ENCODE measurements at regions not wholly inside any gene's neighbourhood (a gene's known extent, or its start where the extent isn't known, plus 50 kb on each side); places are given as distances from the start of the nearest gene placed in this dataset.
"Not testable (repeated sequence)": the region's sequence is repeated elsewhere in the genome, so short reads cannot be mapped to it uniquely, and the experiment has no call there.

DNA sequence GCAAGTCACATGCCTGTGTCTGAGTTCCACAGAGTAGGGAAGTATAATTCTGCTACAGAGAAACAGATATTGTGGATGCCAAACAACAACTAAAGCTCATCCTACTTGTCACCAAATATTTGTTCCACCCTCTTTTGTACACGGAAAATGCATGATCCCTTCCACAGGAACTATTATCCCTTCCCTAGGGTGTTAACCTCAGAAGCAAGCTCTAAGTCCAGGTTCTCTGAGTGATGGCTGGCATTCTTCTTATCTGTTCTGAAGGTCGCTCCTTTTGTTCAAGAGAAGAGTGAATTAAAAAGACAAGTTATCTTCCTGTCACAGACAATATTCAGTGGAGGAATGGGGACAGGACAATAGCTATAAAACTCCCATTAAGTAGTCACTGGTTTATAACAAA is 460.1 kb upstream of the GCFC2 start:
- DNase-seq (ENCODE audit: low spot score), result no peak

DNA sequence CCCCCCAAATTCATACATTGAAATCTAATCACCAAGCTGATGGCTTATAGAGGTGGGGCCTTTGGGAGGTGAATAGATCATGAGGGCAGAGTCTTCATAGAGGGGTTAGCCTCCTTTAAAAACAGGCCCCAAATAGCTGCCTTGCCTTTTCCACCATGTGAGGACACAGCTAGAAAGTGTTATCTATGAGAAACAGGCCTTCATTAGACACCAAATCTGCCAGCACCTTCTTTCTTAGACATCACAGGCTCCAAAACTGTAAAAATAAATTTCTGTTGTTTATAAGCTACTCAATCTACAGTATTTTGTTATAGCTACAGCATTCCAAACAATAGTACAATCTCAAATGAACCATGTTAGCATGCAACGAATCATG is 459.3 kb upstream of the GCFC2 start:
- no peak for DNase-seq (ENCODE audit: low spot score)

DNA sequence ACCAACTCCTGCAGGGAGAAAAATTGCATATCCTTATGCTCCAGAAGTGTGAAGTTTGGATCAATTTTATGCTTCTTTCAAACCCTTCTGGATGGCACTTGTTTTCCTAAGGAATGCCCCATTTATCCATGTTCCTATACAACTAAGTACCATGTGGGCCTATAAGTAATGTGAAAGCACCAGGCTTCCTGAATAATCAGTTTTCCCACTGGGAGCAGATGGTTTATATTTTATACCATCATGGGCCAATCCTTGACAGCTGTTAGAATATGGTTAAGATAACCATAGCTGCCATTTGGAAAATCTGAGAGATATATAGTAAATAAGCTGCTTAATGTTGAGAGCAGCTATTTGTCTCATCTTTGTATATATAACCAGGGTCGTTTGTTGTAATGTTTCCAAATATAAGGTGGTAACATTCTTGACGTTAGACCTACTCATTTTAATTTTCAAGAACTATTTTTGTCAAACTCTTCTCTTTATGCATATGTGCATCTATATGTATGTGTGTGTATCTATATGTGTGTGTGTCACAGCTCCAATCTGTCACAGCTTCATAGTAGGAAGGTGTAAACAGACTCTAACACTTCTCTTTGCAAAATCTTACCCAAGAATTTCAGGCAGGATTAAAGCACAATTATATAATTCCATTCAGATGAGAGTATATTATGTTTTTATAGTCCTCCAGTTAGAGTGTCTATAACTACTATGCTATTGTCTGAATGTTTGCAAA is 458.7 kb upstream of the GCFC2 start:
- DNase-seq (ENCODE audit: low spot score), result no peak

DNA sequence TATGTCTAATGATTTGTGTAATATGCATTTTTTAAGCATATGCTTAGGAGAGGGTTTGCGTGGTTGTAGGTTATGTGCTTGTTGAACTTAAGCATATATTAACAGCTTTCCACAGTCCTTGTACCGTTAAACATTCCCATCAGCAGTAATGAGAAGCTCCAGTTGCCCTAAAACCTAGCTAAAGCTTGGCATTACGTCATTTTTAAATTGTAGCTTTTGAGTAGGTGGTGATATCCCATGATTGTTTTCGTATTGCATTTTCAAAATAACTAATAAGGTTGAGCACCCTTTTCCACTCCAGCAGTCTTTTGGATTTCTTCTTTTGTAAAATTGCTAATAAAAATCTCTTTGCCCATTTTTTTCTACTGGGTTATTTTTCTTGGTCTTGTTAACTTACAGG is 453.1 kb upstream of the GCFC2 start:
- no peak for DNase-seq (ENCODE audit: low spot score)

DNA sequence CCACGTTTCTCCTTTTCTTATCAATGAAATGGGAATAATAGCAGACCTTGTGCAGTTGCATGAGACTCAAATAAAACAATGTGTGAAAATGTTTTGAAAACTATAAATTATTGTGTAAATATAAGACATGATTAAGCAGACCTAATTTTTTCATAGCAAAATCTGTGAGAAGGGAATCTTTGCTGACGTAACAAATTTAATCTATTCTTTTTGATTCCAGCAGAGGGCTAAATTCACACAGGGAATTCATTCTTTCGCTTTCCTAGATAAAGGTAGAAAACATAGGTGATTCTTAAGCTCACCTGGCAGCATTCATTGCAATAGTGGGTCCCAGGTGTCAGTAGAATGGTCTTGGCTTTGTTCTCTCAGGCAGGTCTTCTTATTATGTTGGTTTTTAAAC is 450.0 kb upstream of the GCFC2 start:
- DNase-seq (ENCODE audit: low spot score), result no peak

DNA sequence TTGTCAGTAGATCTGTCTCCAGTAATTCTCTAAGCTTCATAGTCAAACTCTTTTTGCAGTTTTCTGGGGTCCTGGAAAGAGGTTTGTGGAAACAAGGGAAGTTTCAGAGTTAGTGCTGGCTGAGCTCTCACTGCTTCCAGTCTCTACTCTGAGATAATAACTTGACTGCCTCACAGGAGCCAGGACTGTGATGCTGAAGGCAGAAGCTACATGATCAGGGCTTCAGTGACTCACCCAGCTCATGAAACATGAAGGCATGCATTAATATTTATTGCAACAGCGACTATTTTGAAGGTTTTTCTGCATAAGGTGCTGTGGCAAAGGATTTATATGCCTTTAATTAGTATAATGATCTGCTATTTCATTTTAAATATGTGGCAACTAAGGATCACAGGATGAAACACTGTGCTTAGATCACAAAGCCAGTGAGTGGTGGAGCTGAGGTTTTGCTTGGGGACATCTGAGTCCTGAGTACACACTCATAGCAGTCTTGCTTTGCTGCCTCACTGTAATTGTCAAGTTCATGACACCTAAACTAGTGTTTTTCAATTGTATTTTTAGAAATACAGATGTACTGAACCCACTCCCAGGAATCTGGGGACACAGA is 448.4 kb upstream of the GCFC2 start:
- DNase-seq (ENCODE audit: low spot score), result no peak

DNA sequence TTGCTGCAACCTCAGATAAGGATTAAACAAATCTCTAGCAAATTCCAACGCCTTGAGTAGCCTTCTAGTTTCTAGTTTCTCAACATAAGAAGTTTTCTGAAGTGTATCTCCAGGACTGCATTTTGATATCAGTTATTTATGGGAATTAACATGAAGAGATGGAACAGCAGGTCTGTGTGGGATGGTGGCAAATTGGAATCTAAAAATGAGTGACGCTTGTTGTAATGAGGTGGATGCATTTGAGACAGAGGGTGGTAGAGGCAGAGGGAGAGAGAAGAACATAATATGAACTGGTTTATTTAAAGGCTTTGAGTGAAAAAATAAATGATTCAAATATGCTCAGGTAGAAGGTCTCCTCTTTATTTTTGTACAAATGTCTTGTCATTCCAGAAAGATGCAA is 446.8 kb upstream of the GCFC2 start:
- DNase-seq (ENCODE audit: low spot score), result no peak

DNA sequence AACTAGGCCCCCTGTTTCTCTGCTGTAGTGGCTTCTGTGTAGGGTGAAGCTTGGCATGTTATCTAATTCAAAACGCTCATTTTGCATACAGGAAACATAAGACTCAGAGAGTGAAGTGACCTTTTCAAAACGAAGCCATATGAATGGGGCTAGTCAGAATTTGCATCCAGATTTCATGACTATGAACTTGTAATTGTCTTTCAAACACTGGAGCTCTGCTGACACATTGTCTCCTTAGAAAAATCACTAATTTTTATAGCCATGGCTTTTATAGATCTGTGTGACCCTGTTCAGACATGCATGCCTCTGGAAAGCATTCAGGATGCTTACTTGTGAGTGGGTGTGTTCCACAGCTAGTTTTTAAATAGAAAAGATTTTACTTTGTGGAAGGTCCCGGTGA is 444.3 kb upstream of the GCFC2 start:
- no peak for DNase-seq (ENCODE audit: low spot score)

DNA sequence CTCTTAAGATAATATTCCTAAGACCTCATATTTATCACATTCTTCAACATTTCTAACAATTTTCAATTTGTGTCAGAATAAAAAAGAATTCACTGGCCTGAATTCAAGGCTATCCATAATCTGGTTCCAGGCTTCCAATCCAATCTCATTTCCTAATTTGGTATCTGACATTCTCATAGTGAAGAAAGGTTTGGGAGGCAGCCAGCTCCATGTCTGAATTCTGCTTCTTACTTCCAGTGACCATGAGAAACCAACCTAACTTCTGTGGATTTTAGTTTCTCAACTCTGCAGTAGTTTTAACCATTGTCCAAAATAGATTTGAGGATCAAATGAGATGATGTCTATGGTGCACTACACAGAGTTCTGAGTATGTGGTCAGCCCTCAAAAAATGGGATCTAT is 439.1 kb upstream of the GCFC2 start:
- DNase-seq (ENCODE audit: low spot score), result no peak

DNA sequence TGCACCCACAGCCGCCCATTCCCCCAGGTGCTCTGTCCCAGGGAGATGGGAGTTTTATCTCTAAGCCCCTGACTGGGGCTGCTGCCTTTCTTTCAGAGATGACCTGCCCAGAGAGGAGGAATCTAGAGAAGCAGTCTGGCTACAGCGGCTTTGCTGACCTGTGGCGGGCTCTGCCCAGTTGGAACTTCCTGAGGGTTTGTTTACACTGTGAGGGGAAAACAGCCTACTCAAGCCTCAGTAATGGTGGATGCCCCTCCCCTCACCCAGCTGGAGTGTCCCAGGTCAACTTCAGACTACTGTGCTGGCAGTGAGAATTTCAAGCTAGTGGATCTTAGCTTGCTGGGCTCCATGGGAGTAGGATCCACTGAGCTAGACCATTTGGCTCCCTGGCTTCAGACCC is 428.6 kb upstream of the GCFC2 start:
- not testable (repeated sequence) for DNase-seq (ENCODE audit: low spot score)

DNA sequence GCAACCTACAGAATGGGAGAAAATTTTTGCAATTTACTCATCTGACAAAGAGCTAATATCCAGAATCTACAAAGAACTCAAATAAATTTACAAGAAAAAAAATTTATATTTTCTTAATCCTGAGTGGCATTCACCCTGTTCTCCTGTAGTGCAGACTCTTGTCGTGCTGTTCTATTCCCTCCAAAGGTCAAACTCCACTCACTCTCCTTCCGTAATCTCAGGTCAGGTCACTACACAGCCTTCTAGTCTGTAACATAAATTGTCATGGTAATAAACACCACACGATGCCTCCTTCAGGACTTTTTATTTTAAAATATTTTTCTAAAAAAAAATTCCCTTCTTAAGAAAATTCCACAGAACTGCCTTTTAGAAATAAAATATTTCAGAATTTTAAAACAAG is 417.9 kb upstream of the GCFC2 start:
- no peak for DNase-seq (ENCODE audit: low spot score)

DNA sequence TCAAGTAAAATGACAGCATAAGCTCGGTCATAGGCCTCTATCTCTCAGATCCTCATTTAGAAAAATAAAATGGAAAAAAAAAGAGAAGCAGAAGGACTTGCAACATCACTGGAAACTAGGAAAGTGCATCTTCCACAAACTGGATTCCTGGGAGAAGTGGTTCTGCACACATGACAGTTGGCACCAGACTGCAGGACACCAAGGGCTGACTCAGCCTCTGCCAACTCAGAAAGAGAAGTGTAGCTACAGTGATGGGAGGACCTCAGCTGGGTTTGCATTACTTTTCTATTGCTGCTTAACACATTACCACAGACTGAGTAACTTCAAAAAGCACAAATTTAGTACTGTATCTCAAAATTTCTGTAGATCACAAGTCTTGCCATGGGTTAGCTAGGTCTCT is 409.5 kb upstream of the GCFC2 start:
- no peak for DNase-seq (ENCODE audit: low spot score)

DNA sequence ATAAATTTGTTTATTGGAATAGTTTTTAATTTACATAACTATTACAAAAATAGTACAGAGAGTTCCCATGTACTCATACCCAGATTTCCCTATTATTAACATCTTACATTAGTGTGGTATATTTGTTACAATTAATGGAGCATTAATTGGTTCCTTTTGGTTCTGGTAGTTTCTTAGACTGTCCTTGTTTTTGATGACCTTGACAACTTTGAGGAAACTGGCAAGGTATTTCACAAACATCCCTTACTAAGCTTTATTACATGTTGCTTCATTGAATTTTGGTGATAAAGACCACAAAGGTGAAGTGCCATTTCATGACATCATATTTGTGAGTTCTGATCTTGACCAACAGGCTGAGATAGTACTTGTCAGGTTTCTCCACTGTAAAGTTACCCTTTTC is 379.0 kb upstream of the GCFC2 start:
- DNase-seq (ENCODE audit: low spot score), result no peak

DNA sequence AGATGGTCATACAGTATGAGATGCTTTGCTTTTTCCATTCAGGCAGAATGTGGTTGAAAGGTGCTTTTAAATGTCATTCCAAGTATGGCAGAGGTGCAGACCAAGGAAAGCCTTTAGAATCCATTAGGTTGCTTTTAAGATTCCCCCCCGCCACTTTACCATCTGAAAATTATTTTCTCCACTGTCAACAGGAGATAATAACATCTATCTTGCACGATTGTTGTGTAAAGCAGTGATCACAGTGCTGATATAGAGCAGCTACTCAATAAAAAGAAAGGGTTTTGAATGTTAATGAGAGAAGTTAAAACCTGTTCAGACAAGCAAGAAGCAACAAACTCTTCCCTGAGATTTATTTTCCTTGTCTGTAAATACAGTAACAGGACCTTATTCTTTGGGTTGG is 372.5 kb upstream of the GCFC2 start:
- no peak for DNase-seq (ENCODE audit: low spot score)

DNA sequence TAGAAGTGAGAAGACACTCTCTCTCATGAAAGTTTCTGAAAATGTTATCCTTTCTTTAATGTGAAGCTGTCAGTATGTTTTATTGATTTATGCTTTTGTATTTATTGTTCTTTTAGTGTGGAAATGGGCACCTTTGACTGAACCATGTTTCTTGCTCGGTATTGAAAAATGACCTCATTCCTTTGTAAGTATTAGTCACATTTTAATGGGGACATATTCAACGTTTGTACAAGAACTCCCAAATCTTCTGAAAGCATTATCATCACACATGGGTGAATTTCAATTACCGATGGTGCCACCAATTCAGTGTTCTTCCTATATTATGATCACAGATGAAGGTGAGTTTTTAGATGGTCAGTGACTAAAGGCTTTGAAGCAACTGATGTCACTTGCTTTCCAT is 371.8 kb upstream of the GCFC2 start:
- DNase-seq (ENCODE audit: low spot score), result no peak

DNA sequence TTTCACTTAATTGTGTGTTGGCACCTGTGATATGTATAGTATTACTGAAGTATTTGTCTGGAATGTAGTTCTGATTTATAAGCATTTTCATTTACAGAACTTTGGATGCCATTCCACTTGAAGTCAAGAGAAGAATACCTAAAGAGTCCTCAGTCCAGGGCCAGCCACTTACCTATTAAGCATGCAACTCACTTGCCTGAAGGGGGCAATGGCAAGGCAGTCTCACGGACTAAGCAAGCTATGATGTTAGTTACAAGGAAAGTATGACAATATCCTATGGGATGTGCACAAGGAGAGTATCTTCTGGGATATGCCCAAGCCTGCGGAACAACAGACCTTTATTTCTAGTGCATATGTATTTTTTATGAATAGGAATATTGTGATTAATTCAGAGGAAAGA is 369.4 kb upstream of the GCFC2 start:
- DNase-seq (ENCODE audit: low spot score), result no peak

DNA sequence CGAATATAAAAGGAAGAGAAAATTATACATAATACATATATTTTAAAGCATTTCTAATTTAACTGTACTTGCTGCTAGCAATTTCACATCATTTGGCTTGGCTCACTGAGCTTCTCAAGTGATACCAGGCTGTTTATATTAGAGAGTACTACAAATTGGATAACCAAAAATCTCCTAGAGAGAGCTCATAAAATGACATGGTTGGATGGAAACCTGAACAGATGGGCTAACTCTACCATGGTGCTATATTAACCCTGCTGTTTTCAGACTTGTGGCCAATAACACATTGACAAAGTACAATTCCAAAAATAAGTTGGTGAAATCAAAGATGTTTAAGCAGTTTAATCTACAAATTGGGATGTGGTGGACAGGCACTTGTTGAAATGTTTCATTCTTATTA is 364.4 kb upstream of the GCFC2 start:
- no peak for DNase-seq (ENCODE audit: low spot score)

DNA sequence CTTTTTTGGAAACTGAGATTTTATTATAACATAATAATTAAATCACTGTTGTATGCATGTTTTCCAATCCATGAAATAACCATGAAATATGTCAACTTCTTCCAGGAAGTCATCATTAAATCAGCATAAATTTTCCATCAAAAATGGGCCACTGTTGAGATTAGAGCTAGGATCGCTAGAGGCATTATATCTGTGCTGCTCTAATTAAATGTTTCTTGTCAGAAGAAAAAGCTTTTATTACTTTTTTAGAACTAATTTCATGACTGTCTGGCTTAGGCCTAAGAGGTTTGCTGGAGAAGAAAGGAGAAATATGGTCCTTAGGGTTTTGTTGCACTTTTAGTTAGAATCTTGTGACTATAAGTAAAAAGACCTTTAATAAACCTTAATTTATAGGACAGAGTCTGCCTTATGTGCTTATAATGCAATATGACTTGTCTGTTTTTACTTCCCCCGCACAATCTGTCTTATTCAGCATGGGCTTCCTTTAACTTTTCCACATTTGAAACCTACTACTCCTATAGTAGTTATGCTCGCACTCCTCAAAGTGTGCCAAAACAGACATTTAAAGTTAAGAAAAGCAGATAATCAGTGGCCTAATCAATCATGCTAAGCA is 363.4 kb upstream of the GCFC2 start:
- no peak for DNase-seq (ENCODE audit: low spot score)

DNA sequence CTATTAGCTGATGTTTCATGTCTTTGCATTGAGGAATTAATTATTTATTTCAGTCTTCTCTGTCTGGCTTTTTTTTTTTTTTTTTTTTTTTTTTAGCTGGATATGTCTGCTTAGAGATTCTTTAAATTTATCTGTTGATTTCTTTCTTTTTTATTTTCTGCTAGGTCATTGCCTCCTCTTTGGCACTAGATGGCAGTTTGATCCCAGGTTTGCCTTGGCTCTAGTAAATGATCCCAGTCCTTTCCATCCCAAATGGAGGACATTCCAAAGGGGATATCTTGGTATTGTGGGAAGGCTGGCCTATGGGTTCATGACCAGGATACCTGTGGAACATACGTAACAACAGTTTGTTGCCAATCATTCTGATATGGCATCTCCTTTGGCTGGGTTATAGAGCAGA is 339.5 kb upstream of the GCFC2 start:
- no peak for DNase-seq (ENCODE audit: low spot score)

DNA sequence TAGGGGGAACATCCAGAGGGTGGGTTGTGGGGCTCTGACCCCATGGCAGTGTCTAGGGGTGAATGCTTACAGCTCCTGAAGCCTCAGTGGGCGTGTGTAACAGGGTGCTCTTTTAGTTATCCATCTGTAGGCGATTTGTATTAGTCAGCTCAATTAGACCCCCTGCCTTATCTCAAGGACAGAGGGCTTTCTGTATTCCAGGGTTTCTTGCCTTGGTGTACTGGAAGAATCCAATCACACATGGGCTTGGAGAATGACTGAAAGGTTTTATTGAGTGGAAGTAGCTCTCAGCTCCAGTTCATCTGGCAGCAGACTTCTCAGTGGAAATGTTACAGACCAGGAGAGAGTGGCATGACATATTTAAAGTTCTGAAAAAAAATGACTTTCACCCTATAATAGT is 334.0 kb upstream of the GCFC2 start:
- DNase-seq (ENCODE audit: low spot score), result no peak

DNA sequence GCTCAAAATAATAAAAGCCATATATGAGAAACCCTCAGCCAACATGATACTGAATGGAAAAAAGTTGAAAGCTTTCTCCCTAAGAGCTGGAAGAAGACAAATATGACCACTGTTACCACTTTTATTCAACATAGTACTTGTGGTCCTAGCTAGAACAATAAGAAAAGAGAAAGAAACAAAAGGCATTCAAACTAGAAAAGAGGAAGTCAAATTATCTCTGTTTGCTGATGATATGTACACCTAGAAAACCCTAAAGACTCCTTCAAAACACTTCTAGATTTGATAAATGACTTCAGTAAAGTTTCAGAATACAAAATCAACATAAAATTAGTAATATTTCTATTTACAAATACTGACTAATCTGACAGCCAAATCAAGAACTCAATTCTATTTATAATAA is 328.8 kb upstream of the GCFC2 start:
- no peak for DNase-seq (ENCODE audit: low spot score)

DNA sequence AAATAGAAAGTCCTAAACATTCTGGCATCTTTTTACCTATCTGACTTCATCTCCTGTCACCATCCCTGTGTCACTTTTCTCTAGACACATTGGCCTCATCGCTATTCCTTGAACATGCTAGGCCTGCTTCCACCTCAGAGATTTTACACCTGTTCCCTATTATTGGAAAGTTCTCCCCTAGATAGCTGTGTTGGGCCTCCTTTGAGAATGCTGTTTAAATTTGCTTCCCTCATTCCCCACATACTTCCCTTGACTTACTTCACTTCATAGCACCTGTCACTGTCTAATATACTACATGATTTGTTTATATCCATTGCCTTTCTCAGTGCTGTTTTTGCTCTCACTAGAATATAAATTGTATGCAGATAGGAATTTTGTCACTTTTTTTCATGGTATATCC is 317.0 kb upstream of the GCFC2 start:
- DNase-seq (ENCODE audit: low spot score), result no peak

DNA sequence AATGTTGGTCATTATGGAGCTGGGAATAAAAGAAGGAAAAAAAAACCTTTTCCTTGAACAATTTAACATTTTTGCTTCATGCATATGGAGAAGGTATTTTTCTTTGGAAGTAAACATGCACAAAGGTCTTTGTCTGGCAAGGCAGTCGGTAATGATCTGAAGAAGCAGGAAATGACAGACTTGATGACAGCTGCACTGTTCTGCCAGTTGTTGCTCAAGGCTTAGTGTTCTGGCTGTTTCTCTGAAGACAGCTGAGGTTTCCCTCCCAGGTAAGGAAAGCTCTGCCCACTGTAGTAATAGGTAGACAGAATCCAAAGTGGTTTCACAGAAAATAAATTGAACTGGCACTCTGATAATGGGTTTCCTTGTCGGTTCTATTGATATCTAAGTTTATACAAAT is 308.4 kb upstream of the GCFC2 start:
- no peak for DNase-seq (ENCODE audit: low spot score)

DNA sequence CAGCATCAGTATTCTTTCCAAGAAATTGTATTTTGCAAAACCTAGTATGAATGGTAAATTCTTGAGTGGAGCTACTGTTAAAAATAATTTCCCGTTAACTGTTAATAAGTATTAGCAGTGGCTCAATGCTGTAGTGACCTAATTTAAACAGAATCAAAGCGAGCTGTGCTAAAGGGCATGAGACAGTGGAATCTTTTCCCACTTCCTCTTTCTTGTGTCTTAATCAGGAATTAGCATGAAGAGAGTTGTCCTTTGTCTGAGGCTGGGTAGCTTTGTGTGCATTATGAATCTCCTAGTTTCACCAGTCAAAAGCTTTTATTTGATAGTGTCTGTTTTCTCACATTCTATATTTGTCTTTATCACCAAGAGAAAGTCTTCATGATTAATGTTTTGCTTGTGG is 298.8 kb upstream of the GCFC2 start:
- DNase-seq (ENCODE audit: low spot score), result no peak

Measured in GM03348 (cell line).